ENCODE measurements at regions not wholly inside any gene's neighbourhood (a gene's known extent, or its start where the extent isn't known, plus 50 kb on each side); places are given as distances from the start of the nearest gene placed in this dataset.

DNA sequence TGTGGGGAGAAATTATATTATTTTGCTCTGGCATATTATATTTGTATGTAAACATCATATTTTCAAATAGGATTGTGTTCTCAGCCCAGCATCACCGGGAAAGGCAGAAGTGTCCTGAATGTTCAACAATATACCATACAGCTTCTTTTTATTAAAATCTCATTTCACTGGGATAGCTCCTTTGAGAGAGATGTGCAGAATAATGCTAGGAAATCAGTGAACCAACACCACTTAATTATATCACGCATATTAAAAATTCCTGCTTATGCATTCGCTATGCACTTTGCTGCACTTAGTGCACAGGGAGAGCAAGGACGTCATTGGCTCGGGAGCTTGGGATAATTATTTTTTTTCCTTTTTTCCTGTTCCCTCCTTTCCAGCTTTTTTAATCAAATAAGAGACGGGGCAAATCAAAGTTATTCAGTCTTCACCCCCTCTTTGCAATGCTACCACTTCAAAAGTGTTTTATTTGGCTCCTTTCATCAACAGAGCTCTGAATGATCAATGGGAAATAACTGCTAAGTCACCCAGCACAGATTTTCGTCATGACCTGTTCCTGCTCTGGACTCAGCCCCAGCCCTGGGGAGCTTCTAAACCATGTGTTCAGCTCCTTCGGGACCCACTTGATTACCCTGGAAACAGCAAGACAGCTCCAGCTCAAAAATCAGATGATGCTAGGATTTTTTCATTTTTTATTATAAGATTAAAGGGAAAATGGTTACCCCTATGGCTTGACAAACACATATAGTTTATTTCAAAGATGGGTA is 165.5 kb upstream of the DUSP10 start:
- TF ChIP-seq, protein P1, sequence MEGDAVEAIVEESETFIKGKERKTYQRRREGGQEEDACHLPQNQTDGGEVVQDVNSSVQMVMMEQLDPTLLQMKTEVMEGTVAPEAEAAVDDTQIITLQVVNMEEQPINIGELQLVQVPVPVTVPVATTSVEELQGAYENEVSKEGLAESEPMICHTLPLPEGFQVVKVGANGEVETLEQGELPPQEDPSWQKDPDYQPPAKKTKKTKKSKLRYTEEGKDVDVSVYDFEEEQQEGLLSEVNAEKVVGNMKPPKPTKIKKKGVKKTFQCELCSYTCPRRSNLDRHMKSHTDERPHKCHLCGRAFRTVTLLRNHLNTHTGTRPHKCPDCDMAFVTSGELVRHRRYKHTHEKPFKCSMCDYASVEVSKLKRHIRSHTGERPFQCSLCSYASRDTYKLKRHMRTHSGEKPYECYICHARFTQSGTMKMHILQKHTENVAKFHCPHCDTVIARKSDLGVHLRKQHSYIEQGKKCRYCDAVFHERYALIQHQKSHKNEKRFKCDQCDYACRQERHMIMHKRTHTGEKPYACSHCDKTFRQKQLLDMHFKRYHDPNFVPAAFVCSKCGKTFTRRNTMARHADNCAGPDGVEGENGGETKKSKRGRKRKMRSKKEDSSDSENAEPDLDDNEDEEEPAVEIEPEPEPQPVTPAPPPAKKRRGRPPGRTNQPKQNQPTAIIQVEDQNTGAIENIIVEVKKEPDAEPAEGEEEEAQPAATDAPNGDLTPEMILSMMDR (IDR thresholded peaks at IDR 0.05) = no peak
- TF ChIP-seq POLR2A (IDR thresholded peaks at IDR 0.05) = no peak
